H9 (cell line): ENCODE measurements at regions not wholly inside any gene's neighbourhood (a gene's known extent, or its start where the extent isn't known, plus 50 kb on each side); places are given as distances from the start of the nearest gene placed in this dataset.

ENCODE experiments used
- DNase-seq: peaks from one replicate; pipeline ENCODE4 v3.0.0-alpha.2; 2017
- H2AFZ ChIP-seq: one replicate; pipeline ENCODE4 v1.6.1; 2013; ENCODE audit warnings: mild to moderate bottlenecking, low read length, control low read depth, moderate library complexity
- H2AK5ac ChIP-seq: 2 replicates; pipeline ENCODE4 v1.6.1; 2013; ENCODE audit warnings: low read length, control low read depth, mixed read lengths; ENCODE audit not compliant: insufficient read length
- H2BK120ac ChIP-seq: one replicate; pipeline ENCODE4 v1.6.1; 2013; ENCODE audit warnings: low read depth, mild to moderate bottlenecking, low read length, control low read depth, inconsistent platforms; ENCODE audit not compliant: poor library complexity, severe bottlenecking
- H2BK12ac ChIP-seq: 2 replicates; pipeline ENCODE4 v1.6.1; 2013; ENCODE audit warnings: low read length, control low read depth, mixed read lengths, low read depth; ENCODE audit not compliant: insufficient read length
- H2BK15ac ChIP-seq: 2 replicates; pipeline ENCODE4 v1.6.1; 2013; ENCODE audit warnings: low read depth, low read length, control low read depth
- H2BK20ac ChIP-seq: one replicate; pipeline ENCODE4 v1.6.1; 2013; ENCODE audit warnings: low read depth, mild to moderate bottlenecking, low read length, control low read depth, inconsistent platforms; ENCODE audit not compliant: poor library complexity, severe bottlenecking
- H2BK5ac ChIP-seq: 2 replicates; pipeline ENCODE4 v1.6.1; 2013; ENCODE audit warnings: low read length, control low read depth, mixed read lengths; ENCODE audit not compliant: insufficient read length
- H3K14ac ChIP-seq: 2 replicates; pipeline ENCODE4 v1.6.1; 2013; ENCODE audit warnings: low read length, control low read depth; ENCODE audit not compliant: insufficient read depth
- H3K18ac ChIP-seq: 2 replicates; pipeline ENCODE4 v1.6.1; 2013; ENCODE audit warnings: low read depth, mild to moderate bottlenecking, mixed read lengths, low read length, control low read depth; ENCODE audit not compliant: insufficient read length
- H3K23ac ChIP-seq: 2 replicates; pipeline ENCODE4 v1.6.1; 2013; ENCODE audit warnings: low read length, control low read depth, mixed read lengths, low read depth; ENCODE audit not compliant: insufficient read length
- H3K23me2 ChIP-seq: 2 replicates; pipeline ENCODE4 v1.6.1; 2013; ENCODE audit warnings: low read depth, mild to moderate bottlenecking, mixed read lengths, low read length, control low read depth; ENCODE audit not compliant: insufficient read length, poor library complexity, severe bottlenecking
- H3K27ac ChIP-seq: 2 replicates; pipeline ENCODE4 v1.5.1; 2013; ENCODE audit warnings: low read length, control low read depth, mixed read lengths, low read depth; ENCODE audit not compliant: insufficient read length
- H3K27me3 ChIP-seq: 2 replicates; pipeline ENCODE4 v1.6.1; 2013; ENCODE audit warnings: low read length, control low read depth, inconsistent platforms; ENCODE audit not compliant: insufficient read depth
- H3K4ac ChIP-seq: 2 replicates; pipeline ENCODE4 v1.6.1; 2013; ENCODE audit warnings: low read depth, mild to moderate bottlenecking, control low read depth, inconsistent platforms, low read length, moderate library complexity
- H3K4me1 ChIP-seq: 2 replicates; pipeline ENCODE4 v1.6.1; 2013; ENCODE audit warnings: low read length, control low read depth, inconsistent platforms; ENCODE audit not compliant: insufficient read depth
- H3K4me2 ChIP-seq: 2 replicates; pipeline ENCODE4 v1.6.1; 2013; ENCODE audit warnings: low read length, control low read depth, mixed read lengths; ENCODE audit not compliant: insufficient read length, insufficient read depth
- H3K56ac ChIP-seq: 2 replicates; pipeline ENCODE4 v1.6.1; 2013; ENCODE audit warnings: low read depth, mild to moderate bottlenecking, mixed read lengths, low read length, control low read depth; ENCODE audit not compliant: insufficient read length
- H3K79me1 ChIP-seq: 2 replicates; pipeline ENCODE4 v1.6.1; 2013; ENCODE audit warnings: low read depth, mild to moderate bottlenecking, moderate library complexity, low read length, control low read depth, inconsistent platforms; ENCODE audit not compliant: insufficient read depth, poor library complexity, severe bottlenecking
- H3K79me2 ChIP-seq: 2 replicates; pipeline ENCODE4 v1.6.1; 2013; ENCODE audit warnings: low read length, control low read depth, inconsistent platforms; ENCODE audit not compliant: insufficient read depth
- H3K9ac ChIP-seq: 2 replicates; pipeline ENCODE4 v1.6.1; 2013; ENCODE audit warnings: low read length, control low read depth, mixed read lengths; ENCODE audit not compliant: insufficient read length; ENCODE audit errors: extremely low read depth
- H3K9me3 ChIP-seq: one replicate; pipeline ENCODE4 v1.6.1; 2013; ENCODE audit warnings: low read depth, low read length, inconsistent platforms; ENCODE audit not compliant: control insufficient read depth
- H3T11ph ChIP-seq: one replicate; pipeline ENCODE4 v1.6.1; 2013; ENCODE audit warnings: mild to moderate bottlenecking, low read length, control low read depth, inconsistent platforms
- H4K20me1 ChIP-seq: one replicate; pipeline ENCODE4 v1.6.1; 2013; ENCODE audit not compliant: control insufficient read depth, insufficient read length, insufficient read depth
- H4K5ac ChIP-seq: 2 replicates; pipeline ENCODE4 v1.6.1; 2013; ENCODE audit warnings: low read depth, mild to moderate bottlenecking, mixed read lengths, low read length, control low read depth; ENCODE audit not compliant: insufficient read length
- H4K8ac ChIP-seq: replicated peaks from 2 replicates; pipeline ENCODE4 v1.6.1; 2013; ENCODE audit warnings: low read length, control low read depth, mixed read lengths, low read depth; ENCODE audit not compliant: insufficient read length
- H4K91ac ChIP-seq: 2 replicates; pipeline ENCODE4 v1.6.1; 2013; ENCODE audit warnings: low read depth, mild to moderate bottlenecking, moderate library complexity, mixed read lengths, low read length, control low read depth; ENCODE audit not compliant: insufficient read length
- H3K27ac Mint-ChIP-seq, 3 experiments: 2 replicates in 2 of 3; 3 replicates in 1 of 3; pipeline ENCODE4 v1.8.0; 2020 to 2021; ENCODE audit warnings: mixed read lengths in 3 of 3, mild to moderate bottlenecking in 1 of 3, moderate library complexity in 1 of 3
- H3K27me3 Mint-ChIP-seq: 2 replicates; pipeline ENCODE4 v1.8.0; 2021; ENCODE audit warnings: low read depth, mild to moderate bottlenecking, moderate library complexity, mixed read lengths
- H3K36me3 Mint-ChIP-seq, 3 experiments: 2 replicates in 2 of 3; 3 replicates in 1 of 3; pipeline ENCODE4 v1.8.0; 2020 to 2021; ENCODE audit warnings: low read depth in 3 of 3, mixed read lengths in 3 of 3; ENCODE audit not compliant: insufficient read depth in 1 of 3
- H3K4me1 Mint-ChIP-seq, 2 experiments: 2 replicates each; pipeline ENCODE4 v1.8.0; 2020; ENCODE audit warnings: mixed read lengths in 2 of 2
- H3K4me3 Mint-ChIP-seq, 2 experiments: 2 replicates in 1 of 2; 3 replicates in 1 of 2; pipeline ENCODE4 v1.8.0; 2020 to 2021; ENCODE audit warnings: mild to moderate bottlenecking in 2 of 2, mixed read lengths in 2 of 2, moderate library complexity in 1 of 2
- H3K9me3 Mint-ChIP-seq, 2 experiments: 2 replicates in 1 of 2; 3 replicates in 1 of 2; pipeline ENCODE4 v1.8.0; 2020; ENCODE audit warnings: mild to moderate bottlenecking in 2 of 2, mixed read lengths in 2 of 2, moderate library complexity in 1 of 2
- CTCF ChIP-seq: fragments of 200-600 bp; sonication (generic); conservative IDR thresholded peaks from 3 replicates; pipeline ENCODE4 v1.8.0; 2021; ENCODE audit warnings: antibody characterized with exemption, mild to moderate bottlenecking
- WGBS: extraction: QIAGEN DNeasy Blood & Tissue Kit; methylation state at CpG from one replicate; pipeline ENCODE4 v1.1.7; 2013; ENCODE audit warnings: missing lambda C conversion rate, low lambda C conversion rate, mixed read lengths; ENCODE audit not compliant: insufficient read length; ENCODE audit errors: extremely low coverage; 5-methylcytosine and 5-hydroxymethylcytosine counted together

- Histone ChIP-seq H2BK15ac (no peak overlapping the region), H3K79me1 (no peaks in the 10 kb centered on the region), H4K91ac (no peak overlapping the region), H2BK120ac (no peak overlapping the region), H2BK20ac (no peak overlapping the region), H3K4me2 (no peak overlapping the region), H3K4ac (no peak overlapping the region), H3K9ac (no peak overlapping the region), H2BK5ac (no peak overlapping the region), H3K4me1 (no peaks in the 10 kb centered on the region), H3K23ac (no peak overlapping the region), H4K20me1 (no peaks in the 10 kb centered on the region), H3K56ac (no peak overlapping the region), H3K9me3 (no peaks in the 10 kb centered on the region), H3K27me3 (no peaks in the 10 kb centered on the region), H3T11ph (no peak overlapping the region), H3K23me2 (no peaks in the 10 kb centered on the region), H2BK12ac (no peak overlapping the region), H4K8ac (no peak overlapping the region), H3K79me2 (no peaks in the 10 kb centered on the region), H2AFZ (no peak overlapping the region), H3K18ac (no peak overlapping the region), H4K5ac (no peak overlapping the region), H2AK5ac (no peak overlapping the region), H3K27ac (no peak overlapping the region), H3K14ac (no peak overlapping the region)
- TF ChIP-seq CTCF, result no peak
- no CpG with 5 or more reads among the region's 10 CpGs for WGBS
- peaks cover 7 to 9% of the 10 kb centered on the region in 2 experiments for H3K4me1 Mint-ChIP-seq
- H3K4me3 Mint-ChIP-seq, result no peak overlapping the region
- no peak for DNase-seq
- no peaks in the 10 kb centered on the region for H3K36me3 Mint-ChIP-seq
- H3K27ac Mint-ChIP-seq, result peak overlapping the region in 1 of 3 experiments; percentile 73; a peak in 3 of 7 replicates
- H3K9me3 Mint-ChIP-seq, result peaks cover 4 to 9% of the 10 kb centered on the region in 2 experiments; a peak in 4 of 5 replicates
- H3K27me3 Mint-ChIP-seq, result no peaks in the 10 kb centered on the region
These were observed 287.0 kb upstream of the TET2 start for GRCh38 chr4:104859601-104860237.
